ENCODE measurements at regions not wholly inside any gene's neighbourhood (a gene's known extent, or its start where the extent isn't known, plus 50 kb on each side); places are given as distances from the start of the nearest gene placed in this dataset.
A peak's percentile ranks its signal among the peaks of the same experiment; 100 is the strongest.
"Not testable (repeated sequence)": the region's sequence is repeated elsewhere in the genome, so short reads cannot be mapped to it uniquely, and the experiment has no call there.

GRCh38 chr3:103218793-103219192, 784.0 kb downstream of the ZPLD1 start:
- H3K9ac ChIP-seq (ENCODE audit: low read length): no peak overlapping the region
- H3K27me3 ChIP-seq (ENCODE audit: control insufficient read depth, insufficient read depth, low read length): no peaks in the 10 kb centered on the region
- H3K4me3 ChIP-seq (ENCODE audit: low read depth, low read length): no peak overlapping the region
- H3K4me1 ChIP-seq (ENCODE audit: control insufficient read depth, insufficient read depth, low read length): no peaks in the 10 kb centered on the region
- H3K27ac ChIP-seq (ENCODE audit: low read depth, low read length): no peak overlapping the region
- H3K36me3 ChIP-seq (ENCODE audit: control insufficient read depth, insufficient read depth, low read length): no peaks in the 10 kb centered on the region
- no peaks in the 10 kb centered on the region for H3K9me3 ChIP-seq (ENCODE audit: control insufficient read depth, insufficient read depth, low read depth, low read length)

GRCh38 chr3:103227651-103228050, 792.8 kb downstream of the ZPLD1 start:
- Histone ChIP-seq H3K4me3 (ENCODE audit: low read depth, low read length) (no peak overlapping the region), H3K27me3 (ENCODE audit: control insufficient read depth, insufficient read depth, low read length) (no peaks in the 10 kb centered on the region), H3K9ac (ENCODE audit: low read length) (no peak overlapping the region), H3K36me3 (ENCODE audit: control insufficient read depth, insufficient read depth, low read length) (no peaks in the 10 kb centered on the region), H3K27ac (ENCODE audit: low read depth, low read length) (no peak overlapping the region), H3K4me1 (ENCODE audit: control insufficient read depth, insufficient read depth, low read length) (no peaks in the 10 kb centered on the region), H3K9me3 (ENCODE audit: control insufficient read depth, insufficient read depth, low read depth, low read length) (no peaks in the 10 kb centered on the region)

GRCh38 chr3:103247459-103247858, 812.6 kb downstream of the ZPLD1 start:
- Histone ChIP-seq H3K9me3 (ENCODE audit: control insufficient read depth, insufficient read depth, low read depth, low read length) (no peaks in the 10 kb centered on the region), H3K9ac (ENCODE audit: low read length) (no peak overlapping the region), H3K4me3 (ENCODE audit: low read depth, low read length) (no peak overlapping the region), H3K27me3 (ENCODE audit: control insufficient read depth, insufficient read depth, low read length) (no peaks in the 10 kb centered on the region), H3K36me3 (ENCODE audit: control insufficient read depth, insufficient read depth, low read length) (no peaks in the 10 kb centered on the region), H3K27ac (ENCODE audit: low read depth, low read length) (no peak overlapping the region), H3K4me1 (ENCODE audit: control insufficient read depth, insufficient read depth, low read length) (no peaks in the 10 kb centered on the region)

- not testable (repeated sequence) for H3K27ac ChIP-seq (ENCODE audit: low read depth, low read length); H3K4me3 ChIP-seq (ENCODE audit: low read depth, low read length); H3K27me3 ChIP-seq (ENCODE audit: control insufficient read depth, insufficient read depth, low read length); H3K4me1 ChIP-seq (ENCODE audit: control insufficient read depth, insufficient read depth, low read length); H3K36me3 ChIP-seq (ENCODE audit: control insufficient read depth, insufficient read depth, low read length); H3K9me3 ChIP-seq (ENCODE audit: control insufficient read depth, insufficient read depth, low read depth, low read length); H3K9ac ChIP-seq (ENCODE audit: low read length)
Observed at GRCh38 chr3:103254827-103255226, 820.0 kb downstream of the ZPLD1 start.

- Histone ChIP-seq H3K27ac (ENCODE audit: low read depth, low read length) (no peak overlapping the region), H3K27me3 (ENCODE audit: control insufficient read depth, insufficient read depth, low read length) (no peaks in the 10 kb centered on the region), H3K36me3 (ENCODE audit: control insufficient read depth, insufficient read depth, low read length) (no peaks in the 10 kb centered on the region), H3K4me3 (ENCODE audit: low read depth, low read length) (no peak overlapping the region), H3K9me3 (ENCODE audit: control insufficient read depth, insufficient read depth, low read depth, low read length) (peaks cover 21% of the 10 kb centered on the region), H3K9ac (ENCODE audit: low read length) (no peak overlapping the region), H3K4me1 (ENCODE audit: control insufficient read depth, insufficient read depth, low read length) (no peaks in the 10 kb centered on the region)
Observed at GRCh38 chr3:103269287-103269686, 834.5 kb downstream of the ZPLD1 start.

- no peak overlapping the region for H3K27ac ChIP-seq (ENCODE audit: low read depth, low read length)
- no peaks in the 10 kb centered on the region for H3K36me3 ChIP-seq (ENCODE audit: control insufficient read depth, insufficient read depth, low read length)
- H3K4me3 ChIP-seq (ENCODE audit: low read depth, low read length): no peak overlapping the region
- H3K27me3 ChIP-seq (ENCODE audit: control insufficient read depth, insufficient read depth, low read length): no peaks in the 10 kb centered on the region
- H3K4me1 ChIP-seq (ENCODE audit: control insufficient read depth, insufficient read depth, low read length): no peaks in the 10 kb centered on the region
- no peak overlapping the region for H3K9ac ChIP-seq (ENCODE audit: low read length)
- peaks cover 21% of the 10 kb centered on the region for H3K9me3 ChIP-seq (ENCODE audit: control insufficient read depth, insufficient read depth, low read depth, low read length)
Observed at GRCh38 chr3:103271575-103271974, 836.8 kb downstream of the ZPLD1 start.

- Histone ChIP-seq H3K9ac (ENCODE audit: low read length) (no peak overlapping the region), H3K36me3 (ENCODE audit: control insufficient read depth, insufficient read depth, low read length) (no peaks in the 10 kb centered on the region), H3K27ac (ENCODE audit: low read depth, low read length) (no peak overlapping the region), H3K4me3 (ENCODE audit: low read depth, low read length) (no peak overlapping the region), H3K27me3 (ENCODE audit: control insufficient read depth, insufficient read depth, low read length) (no peaks in the 10 kb centered on the region), H3K9me3 (ENCODE audit: control insufficient read depth, insufficient read depth, low read depth, low read length) (no peaks in the 10 kb centered on the region), H3K4me1 (ENCODE audit: control insufficient read depth, insufficient read depth, low read length) (no peaks in the 10 kb centered on the region)
Observed at GRCh38 chr3:103295974-103296570, 861.3 kb downstream of the ZPLD1 start.

GRCh38 chr3:103297502-103297901, 862.7 kb downstream of the ZPLD1 start:
- not testable (repeated sequence) for H3K27ac ChIP-seq (ENCODE audit: low read depth, low read length); H3K4me3 ChIP-seq (ENCODE audit: low read depth, low read length); H3K9me3 ChIP-seq (ENCODE audit: control insufficient read depth, insufficient read depth, low read depth, low read length); H3K27me3 ChIP-seq (ENCODE audit: control insufficient read depth, insufficient read depth, low read length); H3K4me1 ChIP-seq (ENCODE audit: control insufficient read depth, insufficient read depth, low read length); H3K36me3 ChIP-seq (ENCODE audit: control insufficient read depth, insufficient read depth, low read length); H3K9ac ChIP-seq (ENCODE audit: low read length)

- no peak overlapping the region for H3K9ac ChIP-seq (ENCODE audit: low read length)
- no peaks in the 10 kb centered on the region for H3K4me1 ChIP-seq (ENCODE audit: control insufficient read depth, insufficient read depth, low read length)
- H3K9me3 ChIP-seq (ENCODE audit: control insufficient read depth, insufficient read depth, low read depth, low read length): no peaks in the 10 kb centered on the region
- H3K36me3 ChIP-seq (ENCODE audit: control insufficient read depth, insufficient read depth, low read length): no peaks in the 10 kb centered on the region
- H3K27ac ChIP-seq (ENCODE audit: low read depth, low read length): no peak overlapping the region
- no peaks in the 10 kb centered on the region for H3K27me3 ChIP-seq (ENCODE audit: control insufficient read depth, insufficient read depth, low read length)
- no peak overlapping the region for H3K4me3 ChIP-seq (ENCODE audit: low read depth, low read length)
Observed at GRCh38 chr3:103306104-103306503, 871.3 kb downstream of the ZPLD1 start.

- no peaks in the 10 kb centered on the region for H3K4me1 ChIP-seq (ENCODE audit: control insufficient read depth, insufficient read depth, low read length)
- H3K27me3 ChIP-seq (ENCODE audit: control insufficient read depth, insufficient read depth, low read length): no peaks in the 10 kb centered on the region
- no peak overlapping the region for H3K9ac ChIP-seq (ENCODE audit: low read length)
- H3K36me3 ChIP-seq (ENCODE audit: control insufficient read depth, insufficient read depth, low read length): no peaks in the 10 kb centered on the region
- no peaks in the 10 kb centered on the region for H3K9me3 ChIP-seq (ENCODE audit: control insufficient read depth, insufficient read depth, low read depth, low read length)
- no peak overlapping the region for H3K27ac ChIP-seq (ENCODE audit: low read depth, low read length)
- no peak overlapping the region for H3K4me3 ChIP-seq (ENCODE audit: low read depth, low read length)
Observed at GRCh38 chr3:103308921-103309320, 874.1 kb downstream of the ZPLD1 start.

GRCh38 chr3:103319912-103320311, 885.1 kb downstream of the ZPLD1 start:
- no peak overlapping the region for H3K9ac ChIP-seq (ENCODE audit: low read length)
- no peaks in the 10 kb centered on the region for H3K27me3 ChIP-seq (ENCODE audit: control insufficient read depth, insufficient read depth, low read length)
- peak overlapping the region; percentile 23; the same call in 1 of the 2 replicates for H3K27ac ChIP-seq (ENCODE audit: low read depth, low read length)

More at GRCh38 chr3:103319912-103320311, 885.1 kb downstream of the ZPLD1 start:
- no peak overlapping the region for H3K4me3 ChIP-seq (ENCODE audit: low read depth, low read length)
- peaks cover 5% of the 10 kb centered on the region; the same call in 1 of the 2 replicates for H3K9me3 ChIP-seq (ENCODE audit: control insufficient read depth, insufficient read depth, low read depth, low read length)
- no peaks in the 10 kb centered on the region for H3K36me3 ChIP-seq (ENCODE audit: control insufficient read depth, insufficient read depth, low read length)
- H3K4me1 ChIP-seq (ENCODE audit: control insufficient read depth, insufficient read depth, low read length): peaks cover 7% of the 10 kb centered on the region
